Aorta (tissue), 5 donors: ENCODE measurements at regions not wholly inside any gene's neighbourhood (a gene's known extent, or its start where the extent isn't known, plus 50 kb on each side); places are given as distances from the start of the nearest gene placed in this dataset.

Source experiments
- ATAC-seq: fragments of 200-7000 bp; cut with Tn5 transposase; one replicate; pipeline ENCODE4 v1.9.1; 2022; ENCODE audit warnings: moderate library complexity; ENCODE audit not compliant: low FRiP score
- DNase-seq, 2 donors: peaks; one replicate each; pipeline ENCODE4 v3.0.0-alpha.2; 2020
- H3K27ac ChIP-seq, 2 donors: one replicate each; pipeline ENCODE4 v1.5.1; 2013; ENCODE audit warnings: low read length in 2 of 2, mild to moderate bottlenecking in 2 of 2, moderate library complexity in 2 of 2, control low read depth in 1 of 2, inconsistent platforms in 1 of 2, low read depth in 1 of 2
- H3K27me3 ChIP-seq, 2 donors: one replicate each; pipeline ENCODE4 v1.6.1; 2013; ENCODE audit warnings: control low read depth in 1 of 2, low read length in 1 of 2, mild to moderate bottlenecking in 1 of 2, moderate library complexity in 1 of 2; ENCODE audit not compliant: insufficient read depth in 2 of 2, control insufficient read depth in 1 of 2
- H3K36me3 ChIP-seq, 2 donors: one replicate each; pipeline ENCODE4 v1.6.1; 2013; ENCODE audit warnings: control low read depth in 1 of 2, low read length in 1 of 2, mild to moderate bottlenecking in 1 of 2; ENCODE audit not compliant: insufficient read depth in 2 of 2, control insufficient read depth in 1 of 2
- H3K4me1 ChIP-seq, 2 donors: one replicate each; pipeline ENCODE4 v1.6.1; 2013; ENCODE audit warnings: low read length in 2 of 2, control low read depth in 1 of 2, mild to moderate bottlenecking in 1 of 2, moderate library complexity in 1 of 2; ENCODE audit not compliant: insufficient read depth in 2 of 2, control insufficient read depth in 1 of 2
- H3K4me3 ChIP-seq, 2 donors: one replicate each; pipeline ENCODE4 v1.5.1; 2013; ENCODE audit warnings: low read length in 2 of 2, control low read depth in 1 of 2, mild to moderate bottlenecking in 1 of 2
- H3K9me3 ChIP-seq: one replicate; pipeline ENCODE4 v1.6.1; 2013; ENCODE audit warnings: mild to moderate bottlenecking, low read length; ENCODE audit not compliant: control insufficient read depth
- WGBS, 2 donors: extraction: QIAGEN DNeasy Blood & Tissue Kit; methylation state at CpG; one replicate each; pipeline ENCODE4 v1.1.7; 2013; 5-methylcytosine and 5-hydroxymethylcytosine counted together
- intact Hi-C, 2 donors: fragments of 100-400 bp; cut with DNase I; formaldehyde crosslinking; loops; one replicate each; pipeline versions ENCODE4 v1.14.2 to v1.15.0; 2022
- donor health status: healthy with polysubstance abuse.
- donor health status: Bipolar disorder and iron deficiency.
- donor health status: DM: no; HTN: no; CAD: no.
- donor health status: DM: no; HTN: no; CAD: no.
- donor health status: DM: yes; HTN: yes; CAD: no.

DNA sequence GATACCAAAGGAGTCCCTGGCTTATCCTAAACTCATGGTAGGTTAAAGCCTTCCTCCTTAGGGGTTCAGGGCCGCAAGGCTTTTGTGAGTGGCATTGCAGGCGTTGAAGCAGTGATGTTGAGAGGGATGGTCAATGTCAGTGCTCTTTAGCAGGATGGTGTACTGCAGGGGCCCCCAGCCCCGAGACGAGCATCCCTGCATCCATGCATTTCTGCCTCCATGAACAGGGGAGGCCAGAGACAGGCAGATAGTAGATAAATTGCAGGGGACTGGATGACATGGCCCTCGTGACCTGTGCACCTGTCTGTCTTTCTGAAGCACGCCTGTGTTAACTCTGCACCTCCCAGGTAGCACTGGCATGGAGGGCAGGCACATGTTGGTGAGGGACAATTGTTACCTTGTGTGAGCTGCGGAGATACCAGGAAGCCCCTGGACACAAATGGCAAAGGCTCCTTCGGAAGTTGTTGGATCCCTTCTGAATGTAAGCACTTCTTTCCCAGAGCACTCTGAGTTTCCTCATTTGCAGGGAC, 133.5 kb downstream of the SNRPN start:
- intact Hi-C loops: no loop called here
- WGBS, 2 donors: 81 to 83% methylated on average over 8 of the region's 8 CpGs
- DNase-seq (no peak), ATAC-seq (no peak)
- Histone ChIP-seq H3K4me1 (no peaks in the 10 kb centered on the region), H3K9me3 (peaks cover 29% of the 10 kb centered on the region), H3K27ac (no peak overlapping the region), H3K27me3 (no peaks in the 10 kb centered on the region), H3K36me3 (peaks cover 3 to 16% of the 10 kb centered on the region in 2 donors), H3K4me3 (no peak overlapping the region)

DNA sequence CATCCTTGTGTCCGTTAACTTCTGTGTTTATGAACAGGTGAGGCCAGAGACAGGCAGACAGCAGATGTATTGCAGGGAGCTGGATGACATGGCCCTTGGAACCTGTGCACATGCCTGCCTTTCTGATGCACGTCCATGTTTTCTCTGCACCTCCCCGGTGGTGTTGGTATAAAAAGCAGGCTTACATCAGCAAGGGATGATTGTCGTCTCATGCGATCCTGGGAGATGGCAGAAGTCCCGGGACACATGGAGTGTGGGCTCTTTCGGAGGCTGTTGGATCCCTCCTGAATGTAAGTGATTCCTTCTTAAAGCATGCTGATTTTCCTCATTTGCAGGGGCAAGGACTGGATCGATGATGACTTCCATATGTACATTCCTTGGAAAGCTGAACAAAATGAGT, 134.8 kb downstream of the SNRPN start:
- Histone ChIP-seq H3K9me3 (peaks cover 23% of the 10 kb centered on the region), H3K4me3 (no peak overlapping the region), H3K27ac (no peak overlapping the region), H3K4me1 (no peaks in the 10 kb centered on the region), H3K36me3 (peaks cover 3 to 15% of the 10 kb centered on the region in 2 donors), H3K27me3 (no peaks in the 10 kb centered on the region)
- ATAC-seq: no peak
- WGBS, 2 donors: 76 to 80% methylated on average over 8 of the region's 8 CpGs
- DNase-seq: no peak
- intact Hi-C loops: no loop called here

DNA sequence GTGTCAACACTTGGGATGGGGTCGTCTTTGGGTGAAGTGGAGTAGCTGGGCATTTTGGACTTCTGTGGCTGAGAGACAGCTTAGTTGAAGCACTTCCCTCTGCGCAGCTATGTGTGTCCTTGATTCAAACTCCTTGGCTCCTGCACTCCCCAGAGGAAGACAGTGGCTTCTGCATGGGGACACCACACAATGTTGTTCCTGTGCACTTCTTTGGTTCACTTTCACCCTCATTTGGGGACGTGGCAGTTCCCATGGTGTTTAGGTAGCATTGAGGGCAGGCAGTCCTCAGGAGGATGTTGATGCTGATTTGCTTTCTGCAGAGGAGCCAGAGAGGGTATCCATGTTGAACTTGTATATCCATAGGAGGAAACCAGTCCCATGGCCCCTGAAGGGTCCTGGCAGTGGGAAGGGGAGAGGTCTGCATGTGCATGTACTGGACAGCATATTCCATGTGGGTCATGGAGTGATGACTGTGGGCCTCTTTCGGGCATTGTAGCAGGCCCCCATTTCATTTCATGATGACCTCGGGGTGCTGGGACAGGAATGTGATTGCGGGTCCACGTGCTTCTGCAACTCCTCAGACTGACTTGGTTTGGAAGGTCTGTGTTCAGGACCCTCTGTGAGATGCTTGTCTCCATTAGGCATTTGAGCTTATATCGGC, 135.4 kb downstream of the SNRPN start:
- H3K9me3 ChIP-seq: peaks cover 20% of the 10 kb centered on the region
- H3K27me3 ChIP-seq: no peaks in the 10 kb centered on the region
- no peaks in the 10 kb centered on the region for H3K4me1 ChIP-seq
- H3K4me3 ChIP-seq: no peak overlapping the region
- H3K36me3 ChIP-seq: peaks cover 3 to 15% of the 10 kb centered on the region in 2 donors
- intact Hi-C loops: loop anchor here in 1 of 2 donors (10.0 kb wide), 1 partner anchor 65 kb away; no protein-coding TSS in a partner anchor
- no peak for ATAC-seq
- DNase-seq: no peak
- H3K27ac ChIP-seq: no peak overlapping the region
- WGBS, 2 donors: 74 to 79% methylated on average over 8 of the region's 8 CpGs

DNA sequence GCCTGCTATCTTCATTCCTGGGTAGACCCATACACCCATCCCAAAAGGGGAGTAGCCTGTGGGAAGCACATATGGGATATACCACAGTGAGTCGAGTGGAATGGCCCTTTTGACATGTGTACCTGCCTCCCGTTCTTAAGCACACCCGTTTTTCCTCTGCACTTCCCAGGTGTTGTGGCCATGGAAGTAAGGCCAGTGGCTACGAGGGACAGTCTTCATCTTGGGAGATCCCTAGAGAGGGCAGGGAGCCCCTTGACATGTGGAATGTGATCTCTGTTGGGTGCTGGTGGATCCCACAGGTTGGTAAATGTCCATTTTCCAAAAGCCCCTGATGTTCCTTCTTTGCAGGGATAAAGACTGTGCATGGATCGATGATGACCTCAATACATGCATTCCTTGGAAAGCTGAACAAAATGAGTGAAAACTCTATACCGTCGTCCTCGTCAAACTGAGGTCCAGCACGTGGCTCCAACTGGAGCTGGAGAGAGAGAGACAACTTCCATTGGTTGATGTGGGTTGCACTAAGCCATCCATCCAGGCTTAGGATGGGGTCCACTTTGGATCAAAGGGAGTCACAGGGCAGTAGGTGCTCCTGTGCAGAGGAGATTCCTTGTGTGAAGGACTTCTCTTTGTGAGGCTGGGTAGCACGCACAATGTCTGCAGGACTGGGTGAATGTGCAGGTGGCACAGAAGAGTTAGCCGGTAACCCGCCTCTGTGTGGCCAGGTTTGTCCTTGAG, 136.8 kb downstream of the SNRPN start:
- intact Hi-C loops: loop anchor here in 1 of 2 donors (10.0 kb wide), 1 partner anchor 67 kb away; no protein-coding TSS in a partner anchor
- Histone ChIP-seq H3K36me3 (peaks cover 3 to 6% of the 10 kb centered on the region in 2 donors), H3K4me1 (no peaks in the 10 kb centered on the region), H3K4me3 (no peak overlapping the region), H3K27ac (no peak overlapping the region), H3K9me3 (peaks cover 14% of the 10 kb centered on the region), H3K27me3 (no peaks in the 10 kb centered on the region)
- WGBS, 2 donors: 80 to 82% methylated on average over 12 of the region's 12 CpGs
- no peak for DNase-seq
- ATAC-seq: no peak

DNA sequence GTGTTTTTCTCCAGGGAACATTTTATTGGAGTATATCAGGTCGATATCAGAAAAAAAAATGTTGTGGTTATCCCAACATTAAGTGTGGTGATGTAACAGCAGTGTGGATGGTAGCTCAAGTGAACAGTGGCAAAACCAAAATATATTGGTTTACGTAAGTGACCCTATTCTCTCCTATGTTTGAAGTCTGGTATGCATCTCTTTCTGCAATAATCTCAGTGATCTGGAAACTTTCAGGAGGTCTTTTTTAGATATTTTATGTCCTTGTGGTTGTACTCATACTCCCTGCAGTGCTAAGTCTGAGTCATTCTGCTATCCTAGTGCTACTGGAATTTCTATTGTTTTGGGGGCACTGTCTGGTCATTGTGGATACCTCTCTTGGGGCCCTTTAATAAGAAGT, 137.9 kb downstream of the SNRPN start:
- intact Hi-C loops: loop anchor here in 1 of 2 donors (10.0 kb wide), 1 partner anchor 68 kb away; no protein-coding TSS in a partner anchor
- DNase-seq: no peak
- Histone ChIP-seq H3K36me3 (peaks cover 3 to 8% of the 10 kb centered on the region in 2 donors), H3K4me1 (no peaks in the 10 kb centered on the region), H3K4me3 (no peak overlapping the region), H3K27ac (no peak overlapping the region), H3K9me3 (peaks cover 14% of the 10 kb centered on the region), H3K27me3 (no peaks in the 10 kb centered on the region)
- no peak for ATAC-seq
- 78 to 79% methylated on average over 2 of the region's 2 CpGs for WGBS, 2 donors

DNA sequence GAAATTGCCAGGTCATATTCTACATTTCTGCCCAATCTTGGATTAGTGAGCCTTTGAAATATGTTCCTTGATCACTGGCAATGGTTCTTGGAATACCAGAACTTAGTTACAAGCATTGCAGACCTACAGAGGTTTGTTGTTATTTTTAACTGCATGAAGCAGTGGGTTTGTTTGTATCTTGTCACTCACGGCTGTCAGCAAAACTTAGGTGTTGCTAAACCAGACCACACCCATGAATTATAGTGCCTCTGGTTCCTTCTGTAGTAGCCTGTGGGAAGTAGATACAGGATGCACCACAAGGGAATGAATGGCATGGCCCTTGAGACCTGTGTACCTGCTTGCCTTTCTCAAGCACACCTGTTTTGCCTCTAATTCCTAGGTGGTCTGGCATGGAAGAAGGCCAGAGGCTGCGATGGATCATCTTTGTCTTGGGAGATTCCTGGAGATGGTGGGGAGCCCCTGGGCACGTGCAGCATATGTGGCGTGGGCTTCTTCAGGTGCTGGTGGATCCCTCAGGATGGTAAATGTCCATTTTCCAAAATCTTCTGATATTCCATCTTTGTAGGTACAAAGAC, 138.8 kb downstream of the SNRPN start:
- Histone ChIP-seq H3K9me3 (peaks cover 12% of the 10 kb centered on the region), H3K27ac (no peak overlapping the region), H3K4me3 (no peak overlapping the region), H3K4me1 (no peaks in the 10 kb centered on the region), H3K36me3 (peaks cover 3 to 8% of the 10 kb centered on the region in 2 donors), H3K27me3 (no peaks in the 10 kb centered on the region)
- WGBS, 2 donors: 78 to 79% methylated on average over 4 of the region's 4 CpGs
- DNase-seq (no peak), ATAC-seq (no peak)
- intact Hi-C loops: loop anchor here in 1 of 2 donors (10.0 kb wide), 1 partner anchor 69 kb away; no protein-coding TSS in a partner anchor

DNA sequence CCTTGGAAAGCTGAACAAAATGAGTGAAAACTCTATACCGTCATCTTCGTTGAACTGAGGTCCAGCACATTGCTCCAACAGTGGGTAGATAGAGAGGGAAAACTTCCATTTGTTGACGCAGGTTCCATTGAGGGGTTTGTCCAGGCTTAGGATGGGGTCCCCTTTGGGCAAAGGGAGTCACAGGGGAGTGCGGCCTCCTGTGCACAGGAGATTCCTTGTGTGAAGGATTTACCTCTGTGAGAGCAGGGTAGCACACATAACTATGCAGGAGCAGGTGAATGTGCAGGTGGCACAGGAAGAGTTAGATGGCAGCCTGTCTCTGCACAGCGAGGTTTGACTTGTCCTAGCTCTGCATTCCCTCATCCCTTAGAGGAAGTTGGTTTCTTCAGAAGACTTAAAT, 139.3 kb downstream of the SNRPN start:
- 87 to 88% methylated on average over 5 of the region's 5 CpGs for WGBS, 2 donors
- intact Hi-C loops: loop anchor here in 1 of 2 donors (10.0 kb wide), 1 partner anchor 69 kb away; no protein-coding TSS in a partner anchor
- ATAC-seq: no peak
- peaks cover 12% of the 10 kb centered on the region for H3K9me3 ChIP-seq
- H3K27ac ChIP-seq: no peak overlapping the region
- no peak for DNase-seq
- H3K4me1 ChIP-seq: no peaks in the 10 kb centered on the region
- no peak overlapping the region for H3K4me3 ChIP-seq
- H3K27me3 ChIP-seq: no peaks in the 10 kb centered on the region
- H3K36me3 ChIP-seq: peaks cover 3 to 8% of the 10 kb centered on the region in 2 donors

DNA sequence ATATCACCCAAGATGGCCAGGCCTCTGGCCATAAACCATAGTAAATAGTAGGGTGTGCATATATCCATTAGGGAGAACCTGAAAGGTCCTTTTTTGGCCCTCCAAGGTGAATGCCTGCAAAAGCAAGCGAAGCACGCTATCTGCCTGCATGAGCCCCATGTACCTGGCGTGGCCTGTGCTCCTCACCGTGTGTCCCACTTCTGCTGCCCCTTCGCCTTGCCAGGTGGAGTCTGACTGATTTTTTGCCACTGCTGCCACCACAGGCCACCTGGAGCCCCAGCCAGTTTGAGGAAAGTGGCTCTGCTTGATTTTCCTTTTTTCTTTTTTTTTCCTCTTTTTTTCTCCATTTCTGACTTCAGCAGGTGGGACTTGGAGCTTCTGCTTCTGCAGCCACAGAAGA, 139.7 kb downstream of the SNRPN start:
- Histone ChIP-seq H3K27ac (no peak overlapping the region), H3K36me3 (peaks cover 3 to 8% of the 10 kb centered on the region in 2 donors), H3K4me1 (no peaks in the 10 kb centered on the region), H3K9me3 (peaks cover 12% of the 10 kb centered on the region), H3K4me3 (no peak overlapping the region), H3K27me3 (no peaks in the 10 kb centered on the region)
- DNase-seq (no peak), ATAC-seq (no peak)
- intact Hi-C loops: loop anchor here in 1 of 2 donors (10.0 kb wide), 1 partner anchor 70 kb away; no protein-coding TSS in a partner anchor
- WGBS, 2 donors: 76 to 88% methylated on average over 5 of the region's 5 CpGs
